ENCODE measurements at regions not wholly inside any gene's neighbourhood (a gene's known extent, or its start where the extent isn't known, plus 50 kb on each side); places are given as distances from the start of the nearest gene placed in this dataset.
A peak's percentile ranks its signal among the peaks of the same experiment; 100 is the strongest.

DNA sequence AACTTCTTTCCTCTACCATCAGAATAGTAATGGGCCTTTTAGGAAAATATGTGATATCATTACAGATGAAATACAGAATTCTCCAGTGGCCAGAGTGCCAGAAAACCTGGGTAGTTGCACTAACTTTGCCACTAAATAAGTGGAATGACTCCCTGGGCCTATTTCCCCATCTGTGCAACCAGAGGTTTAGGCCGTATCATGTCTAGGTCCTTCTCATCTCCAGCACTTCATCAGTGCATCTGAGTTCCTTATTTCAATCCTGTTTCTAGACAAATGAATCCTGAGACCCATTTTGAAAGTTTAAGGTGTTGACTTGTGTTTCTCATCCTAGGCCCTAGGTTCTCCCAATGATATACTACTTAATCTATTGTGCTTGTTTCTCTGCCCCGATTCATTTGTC is 236.2 kb downstream of the CD83 start:
- Histone ChIP-seq H3K9me2 (ENCODE audit: insufficient read depth) (no peaks in the 10 kb centered on the region), H3K27ac (no peak overlapping the region), H3K9me3 (ENCODE audit: low read depth) (no peaks in the 10 kb centered on the region), H3K79me2 (ENCODE audit: insufficient read depth) (no peaks in the 10 kb centered on the region), H2AFZ (no peak overlapping the region), H3F3A (ENCODE audit: insufficient read depth) (no peaks in the 10 kb centered on the region), H3K4me3 (no peak overlapping the region), H3K4me1 (ENCODE audit: insufficient read depth) (peaks cover 8% of the 10 kb centered on the region; the same call in 1 of the 2 replicates), H4K20me1 (ENCODE audit: insufficient read depth) (no peaks in the 10 kb centered on the region), H3K36me3 (ENCODE audit: low read depth) (no peaks in the 10 kb centered on the region), H3K9ac (no peak overlapping the region), H3K4me2 (ENCODE audit: unreplicated experiment) (no peak overlapping the region), H3K27me3 (replicated peaks; ENCODE audit: insufficient read depth) (no peaks in the 10 kb centered on the region)
- in situ Hi-C loops (cut with MboI), result no loop called here
- no peak for TF ChIP-seq EZH2 (IDR thresholded peaks at IDR 0.05; ENCODE audit: insufficient read depth, poor library complexity, severe bottlenecking)
- no peak for TF ChIP-seq EZH2phosphoT487 (IDR thresholded peaks at IDR 0.05; ENCODE audit: insufficient read depth, low read depth)
- no peak for DNase-seq
- WGBS, 2 experiments (ENCODE audit: low coverage in 1 of 2, low lambda C conversion rate in 2 of 2, missing lambda C conversion rate in 2 of 2), result 97 to 100% methylated on average over 2 of the region's 2 CpGs

DNA sequence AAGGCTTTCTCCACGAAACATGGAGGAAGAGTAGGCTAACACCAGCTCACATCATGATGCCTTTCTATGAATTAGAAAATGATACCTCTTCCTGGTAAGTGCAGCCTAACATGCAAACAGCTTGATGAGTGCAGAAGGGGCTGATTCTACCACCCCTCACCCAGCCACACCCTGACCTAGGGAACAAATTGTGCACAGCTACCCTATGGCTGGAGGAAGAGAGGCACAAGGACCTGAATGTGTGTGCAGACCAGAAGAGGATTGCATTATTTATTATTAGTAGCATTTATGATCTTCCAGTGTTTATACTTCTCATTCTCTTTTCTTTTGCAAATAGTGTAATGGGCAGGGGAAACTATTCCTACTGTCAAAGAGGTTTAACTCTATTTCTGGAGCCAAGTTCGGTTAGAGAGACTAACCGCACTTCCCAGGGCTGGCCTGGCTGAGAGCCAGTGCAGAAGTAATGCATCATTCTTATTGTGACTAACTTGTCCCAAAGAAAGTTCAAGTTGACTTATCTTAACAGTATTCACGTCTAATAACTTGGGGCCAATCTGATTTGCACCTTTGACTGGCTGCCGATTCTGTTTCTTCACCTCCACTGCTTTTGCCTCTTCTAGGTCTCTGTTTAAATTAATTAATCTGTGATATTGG is 237.5 kb downstream of the CD83 start:
- Histone ChIP-seq H3K4me3 (no peak overlapping the region), H3K36me3 (ENCODE audit: low read depth) (no peaks in the 10 kb centered on the region), H3K79me2 (ENCODE audit: insufficient read depth) (no peaks in the 10 kb centered on the region), H3K4me2 (ENCODE audit: unreplicated experiment) (peak overlapping the region; percentile 37), H3K27me3 (replicated peaks; ENCODE audit: insufficient read depth) (no peaks in the 10 kb centered on the region), H3K4me1 (ENCODE audit: insufficient read depth) (peaks cover 8% of the 10 kb centered on the region; the same call in 1 of the 2 replicates), H3K9me3 (ENCODE audit: low read depth) (no peaks in the 10 kb centered on the region), H2AFZ (no peak overlapping the region), H3K9me2 (ENCODE audit: insufficient read depth) (no peaks in the 10 kb centered on the region), H3K27ac (no peak overlapping the region), H4K20me1 (ENCODE audit: insufficient read depth) (no peaks in the 10 kb centered on the region), H3K9ac (no peak overlapping the region), H3F3A (ENCODE audit: insufficient read depth) (no peaks in the 10 kb centered on the region)
- TF ChIP-seq EZH2 (IDR thresholded peaks at IDR 0.05; ENCODE audit: insufficient read depth, poor library complexity, severe bottlenecking), result no peak
- TF ChIP-seq EZH2phosphoT487 (IDR thresholded peaks at IDR 0.05; ENCODE audit: insufficient read depth, low read depth), result no peak
- in situ Hi-C loops (cut with MboI), result no loop called here
- DNase-seq, result peak; percentile 90
- WGBS, 2 experiments (ENCODE audit: low coverage in 1 of 2, low lambda C conversion rate in 2 of 2, missing lambda C conversion rate in 2 of 2), result 34 to 36% methylated on average over 5 of the region's 5 CpGs

DNA sequence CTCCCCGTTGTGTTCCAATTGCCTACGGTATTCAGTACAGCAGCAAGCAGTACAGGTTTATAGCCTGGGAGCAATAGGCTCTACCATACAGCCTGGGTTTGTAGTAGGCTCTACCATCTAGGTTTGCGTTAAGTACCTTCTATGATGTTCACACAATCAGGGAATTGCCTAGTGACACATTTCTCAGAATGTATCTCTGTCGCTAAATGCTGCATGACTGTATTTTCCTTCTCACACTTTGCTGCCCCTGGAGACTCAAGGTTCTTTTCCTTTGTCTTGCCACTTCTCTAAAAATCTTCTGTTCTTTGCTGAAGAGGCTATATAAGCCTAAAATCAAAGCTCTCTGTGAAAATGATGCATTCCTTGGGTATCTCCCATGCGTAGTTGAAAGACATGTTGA is 241.9 kb downstream of the CD83 start:
- in situ Hi-C loops (cut with MboI), result no loop called here

DNA sequence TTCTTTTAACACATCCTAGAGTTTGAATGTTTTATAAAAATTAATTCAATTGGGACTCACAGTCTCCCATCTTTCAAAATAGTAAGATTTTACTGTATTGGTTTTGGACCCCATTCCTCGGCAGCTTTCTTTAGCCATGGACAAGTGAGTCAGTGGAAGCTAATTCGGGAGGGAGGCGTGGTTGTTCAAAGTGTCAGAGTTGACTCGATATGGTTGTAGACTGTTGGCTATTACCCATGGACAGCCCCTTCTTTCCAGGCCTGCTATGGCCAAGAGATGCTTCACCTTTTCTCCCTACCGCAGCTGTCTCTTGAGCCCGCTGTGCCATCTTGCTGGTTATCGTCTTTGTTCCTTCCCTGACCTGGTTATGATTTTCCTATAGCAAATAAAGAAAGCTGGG is 243.0 kb downstream of the CD83 start:
- Histone ChIP-seq H2AFZ (no peak overlapping the region), H3K27ac (no peak overlapping the region), H3K36me3 (ENCODE audit: low read depth) (no peaks in the 10 kb centered on the region), H3K27me3 (replicated peaks; ENCODE audit: insufficient read depth) (no peaks in the 10 kb centered on the region), H3K4me3 (no peak overlapping the region), H3K4me1 (ENCODE audit: insufficient read depth) (no peaks in the 10 kb centered on the region; the same call in 1 of the 2 replicates), H3K9me2 (ENCODE audit: insufficient read depth) (no peaks in the 10 kb centered on the region), H3K4me2 (ENCODE audit: unreplicated experiment) (no peak overlapping the region), H3K9me3 (ENCODE audit: low read depth) (no peaks in the 10 kb centered on the region), H3F3A (ENCODE audit: insufficient read depth) (no peaks in the 10 kb centered on the region), H3K9ac (no peak overlapping the region), H3K79me2 (ENCODE audit: insufficient read depth) (no peaks in the 10 kb centered on the region), H4K20me1 (ENCODE audit: insufficient read depth) (no peaks in the 10 kb centered on the region)
- in situ Hi-C loops (cut with MboI), result no loop called here
- DNase-seq, result no peak
- TF ChIP-seq EZH2phosphoT487 (IDR thresholded peaks at IDR 0.05; ENCODE audit: insufficient read depth, low read depth) (no peak), EZH2 (IDR thresholded peaks at IDR 0.05; ENCODE audit: insufficient read depth, poor library complexity, severe bottlenecking) (no peak)
- 92% methylated on average over 7 of the region's 7 CpGs for WGBS, 2 experiments (ENCODE audit: low coverage in 1 of 2, low lambda C conversion rate in 2 of 2, missing lambda C conversion rate in 2 of 2)

More for the DNA sequence above, 241.9 kb downstream of the CD83 start:
- no peaks in the 10 kb centered on the region for H4K20me1 ChIP-seq (ENCODE audit: insufficient read depth)
- no peaks in the 10 kb centered on the region for H3K79me2 ChIP-seq (ENCODE audit: insufficient read depth)
- no peaks in the 10 kb centered on the region for H3K9me3 ChIP-seq (ENCODE audit: low read depth)
- DNase-seq, result no peak
- no peak overlapping the region for H3K4me2 ChIP-seq (ENCODE audit: unreplicated experiment)
- TF ChIP-seq EZH2phosphoT487 (IDR thresholded peaks at IDR 0.05; ENCODE audit: insufficient read depth, low read depth), result no peak
- TF ChIP-seq EZH2 (IDR thresholded peaks at IDR 0.05; ENCODE audit: insufficient read depth, poor library complexity, severe bottlenecking), result no peak
- H3K9me2 ChIP-seq (ENCODE audit: insufficient read depth), result no peaks in the 10 kb centered on the region
- no peak overlapping the region for H3K27ac ChIP-seq
- no peak overlapping the region for H3K4me3 ChIP-seq
- 90 to 96% methylated on average over 5 of the region's 5 CpGs for WGBS, 2 experiments (ENCODE audit: low coverage in 1 of 2, low lambda C conversion rate in 2 of 2, missing lambda C conversion rate in 2 of 2)
- H3K9ac ChIP-seq, result no peak overlapping the region
- H2AFZ ChIP-seq, result no peak overlapping the region
- peaks cover 8% of the 10 kb centered on the region; the same call in 1 of the 2 replicates for H3K4me1 ChIP-seq (ENCODE audit: insufficient read depth)
- H3K36me3 ChIP-seq (ENCODE audit: low read depth), result no peaks in the 10 kb centered on the region
- no peaks in the 10 kb centered on the region for H3F3A ChIP-seq (ENCODE audit: insufficient read depth)
- no peaks in the 10 kb centered on the region for H3K27me3 ChIP-seq (replicated peaks; ENCODE audit: insufficient read depth)

Measured in GM23248 (cell line).